ENCODE measurements at regions not wholly inside any gene's neighbourhood (a gene's known extent, or its start where the extent isn't known, plus 50 kb on each side); places are given as distances from the start of the nearest gene placed in this dataset.
"Not testable (repeated sequence)": the region's sequence is repeated elsewhere in the genome, so short reads cannot be mapped to it uniquely, and the experiment has no call there.

- DNase-seq, result no peak
Observed at GRCh38 chr1:199573047-199573446, 454.5 kb upstream of the NR5A2 start.

- no peak for DNase-seq
Observed at GRCh38 chr1:199574950-199575349, 452.6 kb upstream of the NR5A2 start.

- DNase-seq, result no peak
Observed at GRCh38 chr1:199580300-199580699, 447.2 kb upstream of the NR5A2 start.

- DNase-seq, result no peak
Observed at GRCh38 chr1:199585392-199585791, 442.1 kb upstream of the NR5A2 start.

GRCh38 chr1:199590708-199591107 is 436.8 kb upstream of the NR5A2 start:
- no peak for DNase-seq

GRCh38 chr1:199591468-199591867 is 436.0 kb upstream of the NR5A2 start:
- DNase-seq, result no peak

- no peak for DNase-seq
Observed at GRCh38 chr1:199593475-199593874, 434.0 kb upstream of the NR5A2 start.

- not testable (repeated sequence) for DNase-seq
Observed at GRCh38 chr1:199596448-199596847, 431.1 kb upstream of the NR5A2 start.

GRCh38 chr1:199597152-199597551 is 430.4 kb upstream of the NR5A2 start:
- DNase-seq, result no peak

- DNase-seq, result no peak
Observed at GRCh38 chr1:199608414-199608813, 419.1 kb upstream of the NR5A2 start.

GRCh38 chr1:199612976-199613774 is 414.3 kb upstream of the NR5A2 start:
- DNase-seq, result no peak

- no peak for DNase-seq
Observed at GRCh38 chr1:199616947-199617346, 410.6 kb upstream of the NR5A2 start.

- no peak for DNase-seq
Observed at GRCh38 chr1:199619223-199619622, 408.3 kb upstream of the NR5A2 start.

- DNase-seq, result not testable (repeated sequence)
Observed at GRCh38 chr1:199626228-199626627, 401.3 kb upstream of the NR5A2 start.

- DNase-seq, result no peak
Observed at GRCh38 chr1:199629624-199630023, 397.9 kb upstream of the NR5A2 start.

- DNase-seq, result no peak
Observed at GRCh38 chr1:199639453-199639852, 388.1 kb upstream of the NR5A2 start.

GRCh38 chr1:199641531-199641930 is 386.0 kb upstream of the NR5A2 start:
- no peak for DNase-seq

- DNase-seq, result no peak
Observed at GRCh38 chr1:199644912-199645311, 382.6 kb upstream of the NR5A2 start.

- DNase-seq, result no peak
Observed at GRCh38 chr1:199646761-199647160, 380.7 kb upstream of the NR5A2 start.

GRCh38 chr1:199657449-199657848 is 370.1 kb upstream of the NR5A2 start:
- DNase-seq, result no peak

GRCh38 chr1:199660071-199660470 is 367.4 kb upstream of the NR5A2 start:
- DNase-seq, result no peak

- no peak for DNase-seq
Observed at GRCh38 chr1:199665371-199665770, 362.1 kb upstream of the NR5A2 start.

- no peak for DNase-seq
Observed at GRCh38 chr1:199667089-199667488, 360.4 kb upstream of the NR5A2 start.

- no peak for DNase-seq
Observed at GRCh38 chr1:199669916-199670315, 357.6 kb upstream of the NR5A2 start.

GRCh38 chr1:199671684-199672083 is 355.8 kb upstream of the NR5A2 start:
- DNase-seq, result no peak

Data from activated CD4-positive, CD25-positive, alpha-beta regulatory T cell treated with anti-CD3 and anti-CD28 coated beads, Interleukin-2, amount 50 U/mL, for 72 hours (primary cell).